Aorta (tissue), 5 donors: ENCODE measurements at regions not wholly inside any gene's neighbourhood (a gene's known extent, or its start where the extent isn't known, plus 50 kb on each side); places are given as distances from the start of the nearest gene placed in this dataset.

Source experiments
- ATAC-seq: fragments of 200-7000 bp; cut with Tn5 transposase; one replicate; pipeline ENCODE4 v1.9.1; 2022; ENCODE audit warnings: moderate library complexity; ENCODE audit not compliant: low FRiP score
- DNase-seq, 2 donors: peaks; one replicate each; pipeline ENCODE4 v3.0.0-alpha.2; 2020
- H3K27ac ChIP-seq, 2 donors: one replicate each; pipeline ENCODE4 v1.5.1; 2013; ENCODE audit warnings: low read length in 2 of 2, mild to moderate bottlenecking in 2 of 2, moderate library complexity in 2 of 2, control low read depth in 1 of 2, inconsistent platforms in 1 of 2, low read depth in 1 of 2
- H3K27me3 ChIP-seq, 2 donors: one replicate each; pipeline ENCODE4 v1.6.1; 2013; ENCODE audit warnings: control low read depth in 1 of 2, low read length in 1 of 2, mild to moderate bottlenecking in 1 of 2, moderate library complexity in 1 of 2; ENCODE audit not compliant: insufficient read depth in 2 of 2, control insufficient read depth in 1 of 2
- H3K36me3 ChIP-seq, 2 donors: one replicate each; pipeline ENCODE4 v1.6.1; 2013; ENCODE audit warnings: control low read depth in 1 of 2, low read length in 1 of 2, mild to moderate bottlenecking in 1 of 2; ENCODE audit not compliant: insufficient read depth in 2 of 2, control insufficient read depth in 1 of 2
- H3K4me1 ChIP-seq, 2 donors: one replicate each; pipeline ENCODE4 v1.6.1; 2013; ENCODE audit warnings: low read length in 2 of 2, control low read depth in 1 of 2, mild to moderate bottlenecking in 1 of 2, moderate library complexity in 1 of 2; ENCODE audit not compliant: insufficient read depth in 2 of 2, control insufficient read depth in 1 of 2
- H3K4me3 ChIP-seq, 2 donors: one replicate each; pipeline ENCODE4 v1.5.1; 2013; ENCODE audit warnings: low read length in 2 of 2, control low read depth in 1 of 2, mild to moderate bottlenecking in 1 of 2
- H3K9me3 ChIP-seq: one replicate; pipeline ENCODE4 v1.6.1; 2013; ENCODE audit warnings: mild to moderate bottlenecking, low read length; ENCODE audit not compliant: control insufficient read depth
- WGBS, 2 donors: extraction: QIAGEN DNeasy Blood & Tissue Kit; methylation state at CpG; one replicate each; pipeline ENCODE4 v1.1.7; 2013; 5-methylcytosine and 5-hydroxymethylcytosine counted together
- intact Hi-C, 2 donors: fragments of 100-400 bp; cut with DNase I; formaldehyde crosslinking; loops; one replicate each; pipeline versions ENCODE4 v1.14.2 to v1.15.0; 2022
- donor health status: healthy with polysubstance abuse.
- donor health status: Bipolar disorder and iron deficiency.
- donor health status: DM: no; HTN: no; CAD: no.
- donor health status: DM: no; HTN: no; CAD: no.
- donor health status: DM: yes; HTN: yes; CAD: no.

DNA sequence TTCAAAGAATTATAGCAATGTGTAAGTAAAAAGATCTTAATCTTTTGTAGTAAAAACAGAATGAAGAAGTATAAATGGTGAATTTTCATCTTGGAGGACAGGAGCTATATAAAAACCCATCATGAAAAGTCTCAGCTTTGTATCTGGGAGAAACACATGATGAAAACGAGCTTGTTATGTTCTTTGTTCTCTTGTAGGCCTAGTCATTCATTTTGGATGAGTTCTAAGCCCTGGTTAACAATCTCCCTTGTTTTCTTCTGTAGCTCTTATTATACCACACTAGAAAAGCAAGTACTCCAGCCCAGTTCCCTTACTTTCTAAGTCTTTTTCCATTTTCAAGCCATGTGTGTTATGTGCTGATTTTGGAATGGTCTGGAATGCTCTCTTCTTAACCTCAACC lies 463.5 kb upstream of the RGS6 start:
- intact Hi-C loops = no loop called here
- no peak for ATAC-seq
- Histone ChIP-seq H3K4me3 (no peak overlapping the region), H3K9me3 (peaks cover 2% of the 10 kb centered on the region), H3K27ac (no peak overlapping the region), H3K4me1 (peaks cover 0 to 4% of the 10 kb centered on the region in 2 donors), H3K36me3 (no peaks in the 10 kb centered on the region), H3K27me3 (no peaks in the 10 kb centered on the region)
- 36 to 71% methylated on average over 1 of the region's 1 CpG for WGBS, 2 donors
- DNase-seq = no peak

DNA sequence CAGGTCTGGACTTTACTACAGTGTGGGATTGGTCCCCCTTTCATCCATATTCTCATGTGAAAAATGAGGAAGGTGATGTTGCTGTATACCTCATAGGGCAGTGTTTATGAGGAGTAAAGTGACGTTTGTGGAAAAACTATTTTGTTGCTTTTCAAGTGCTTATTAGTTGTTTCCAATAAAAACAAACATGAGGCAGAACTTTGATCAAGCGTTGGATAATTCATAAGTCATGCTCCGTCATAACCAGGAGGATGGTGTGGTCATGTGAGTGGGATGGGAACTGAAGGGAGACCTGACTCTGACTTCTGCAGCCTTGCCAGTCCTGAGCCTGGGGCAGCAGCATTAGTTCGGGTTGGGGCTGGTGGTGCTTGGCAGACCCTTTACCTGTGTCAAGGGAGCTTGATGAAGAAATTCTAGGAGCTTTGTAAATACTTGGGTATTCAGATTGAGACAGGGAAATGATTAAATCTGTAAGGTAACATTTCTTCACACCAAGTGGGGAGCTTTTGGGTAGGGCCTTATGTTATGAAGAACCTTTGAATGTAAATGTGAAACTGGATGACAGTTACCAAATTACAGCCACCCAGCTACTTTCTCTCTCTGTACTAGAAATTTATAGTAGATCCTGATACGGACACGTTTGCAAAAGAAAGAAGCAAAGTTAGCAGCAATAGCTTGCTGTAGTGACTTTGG lies 462.4 kb upstream of the RGS6 start:
- ATAC-seq (no peak), DNase-seq (no peak)
- Histone ChIP-seq H3K27me3 (no peaks in the 10 kb centered on the region), H3K4me3 (no peak overlapping the region), H3K4me1 (peaks cover 0 to 5% of the 10 kb centered on the region in 2 donors), H3K27ac (no peak overlapping the region), H3K36me3 (no peaks in the 10 kb centered on the region), H3K9me3 (no peaks in the 10 kb centered on the region)
- intact Hi-C loops = no loop called here
- 86 to 87% methylated on average over 6 of the region's 6 CpGs for WGBS, 2 donors

GRCh38 chr14:71471634-71472355 lies 460.4 kb upstream of the RGS6 start:
- H3K9me3 ChIP-seq = no peaks in the 10 kb centered on the region
- DNase-seq = no peak
- no peaks in the 10 kb centered on the region for H3K27me3 ChIP-seq
- intact Hi-C loops = no loop called here
- no peak overlapping the region for H3K27ac ChIP-seq
- no peak for ATAC-seq
- WGBS, 2 donors = 93 to 95% methylated on average over 6 of the region's 6 CpGs
- H3K36me3 ChIP-seq = no peaks in the 10 kb centered on the region
- no peak overlapping the region for H3K4me3 ChIP-seq
- peaks cover 0 to 7% of the 10 kb centered on the region in 2 donors for H3K4me1 ChIP-seq

GRCh38 chr14:71472356-71473340 lies 459.6 kb upstream of the RGS6 start:
- DNase-seq = no peak
- intact Hi-C loops = no loop called here
- 95 to 97% methylated on average over 4 of the region's 4 CpGs for WGBS, 2 donors
- H3K27me3 ChIP-seq = no peaks in the 10 kb centered on the region
- no peak for ATAC-seq
- H3K9me3 ChIP-seq = no peaks in the 10 kb centered on the region
- H3K27ac ChIP-seq = no peak overlapping the region
- H3K4me3 ChIP-seq = no peak overlapping the region
- H3K36me3 ChIP-seq = no peaks in the 10 kb centered on the region
- peaks cover 0 to 4% of the 10 kb centered on the region in 2 donors for H3K4me1 ChIP-seq

GRCh38 chr14:71473843-71474242 lies 458.4 kb upstream of the RGS6 start:
- intact Hi-C loops = no loop called here
- no peaks in the 10 kb centered on the region for H3K36me3 ChIP-seq
- ATAC-seq = no peak
- H3K9me3 ChIP-seq = no peaks in the 10 kb centered on the region
- WGBS, 2 donors = 96% methylated on average over 2 of the region's 2 CpGs
- no peak for DNase-seq
- H3K4me3 ChIP-seq = no peak overlapping the region
- peaks cover 0 to 2% of the 10 kb centered on the region in 2 donors for H3K4me1 ChIP-seq
- no peaks in the 10 kb centered on the region for H3K27me3 ChIP-seq
- no peak overlapping the region for H3K27ac ChIP-seq

DNA sequence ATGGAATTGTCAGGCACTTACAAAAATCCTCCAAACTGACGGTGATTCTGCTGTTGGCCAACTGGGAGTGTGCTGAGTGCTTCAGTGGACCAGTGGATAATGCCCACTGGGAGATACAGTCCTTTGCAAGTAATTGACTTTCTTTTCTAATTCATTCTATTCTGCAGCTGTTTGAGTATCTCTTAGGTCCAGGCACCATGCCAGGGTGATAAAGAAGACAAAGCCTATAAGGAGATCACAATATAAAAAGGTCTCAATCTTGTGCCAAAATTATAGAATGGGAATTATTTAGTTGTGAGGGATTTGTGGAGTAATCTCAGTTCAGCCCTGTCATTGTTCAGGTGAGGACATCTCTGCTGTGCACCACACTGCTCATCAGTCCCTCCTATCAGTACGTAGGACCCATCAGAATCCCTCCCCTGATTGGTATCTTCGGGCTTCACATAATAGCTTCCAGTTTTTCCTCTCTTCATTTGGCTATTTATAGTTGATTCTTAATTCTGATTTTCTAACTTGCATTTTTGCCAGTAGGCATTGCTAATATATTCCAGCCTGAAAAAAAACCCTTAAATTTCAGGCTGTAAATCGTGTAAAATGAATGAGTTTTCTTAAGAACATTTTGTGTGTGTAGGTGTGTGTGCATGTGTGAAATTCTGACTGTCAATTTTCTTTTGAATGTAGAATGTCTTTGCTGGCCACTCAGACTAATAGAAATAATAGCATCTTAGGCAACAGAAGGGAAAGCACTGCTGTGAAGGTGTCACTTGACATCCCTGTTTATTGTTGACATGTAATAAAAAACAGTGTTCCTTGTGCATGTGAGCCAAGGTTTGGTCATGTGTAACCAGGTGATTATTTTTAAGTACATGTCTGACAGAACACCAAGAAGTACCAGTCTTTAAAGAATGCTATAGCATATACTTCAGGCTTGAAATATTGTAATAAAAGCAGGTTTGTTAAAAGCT lies 457.6 kb upstream of the RGS6 start:
- intact Hi-C loops = no loop called here
- Histone ChIP-seq H3K4me1 (peaks cover 0 to 2% of the 10 kb centered on the region in 2 donors), H3K27me3 (no peaks in the 10 kb centered on the region), H3K4me3 (no peak overlapping the region), H3K27ac (no peak overlapping the region), H3K36me3 (no peaks in the 10 kb centered on the region), H3K9me3 (no peaks in the 10 kb centered on the region)
- no peak for ATAC-seq
- 82 to 86% methylated on average over 4 of the region's 4 CpGs for WGBS, 2 donors
- no peak for DNase-seq

DNA sequence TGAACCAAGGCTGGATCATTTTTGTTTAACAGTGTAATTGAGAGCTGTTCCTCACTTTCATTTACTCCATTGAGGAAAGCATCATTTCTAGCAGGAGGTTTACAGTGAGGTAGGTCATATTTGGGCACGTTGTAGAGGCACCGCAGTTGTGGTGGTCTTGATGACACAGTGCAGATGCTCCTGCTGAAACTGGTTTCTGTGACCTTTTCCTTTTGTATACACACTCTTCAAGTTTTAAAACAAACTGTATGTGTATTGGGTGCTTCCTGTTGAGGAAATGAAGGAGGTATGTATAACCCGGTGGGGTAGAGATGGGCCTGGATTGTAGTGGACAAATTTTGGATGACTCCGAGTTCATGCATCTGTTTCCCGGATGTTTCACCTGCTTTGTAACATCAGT lies 456.3 kb upstream of the RGS6 start:
- Histone ChIP-seq H3K27me3 (no peaks in the 10 kb centered on the region), H3K36me3 (no peaks in the 10 kb centered on the region), H3K27ac (no peak overlapping the region), H3K9me3 (no peaks in the 10 kb centered on the region), H3K4me3 (no peak overlapping the region), H3K4me1 (peaks cover 0 to 2% of the 10 kb centered on the region in 2 donors)
- WGBS, 2 donors = 73 to 75% methylated on average over 5 of the region's 5 CpGs
- ATAC-seq (no peak), DNase-seq (no peak)
- intact Hi-C loops = no loop called here

DNA sequence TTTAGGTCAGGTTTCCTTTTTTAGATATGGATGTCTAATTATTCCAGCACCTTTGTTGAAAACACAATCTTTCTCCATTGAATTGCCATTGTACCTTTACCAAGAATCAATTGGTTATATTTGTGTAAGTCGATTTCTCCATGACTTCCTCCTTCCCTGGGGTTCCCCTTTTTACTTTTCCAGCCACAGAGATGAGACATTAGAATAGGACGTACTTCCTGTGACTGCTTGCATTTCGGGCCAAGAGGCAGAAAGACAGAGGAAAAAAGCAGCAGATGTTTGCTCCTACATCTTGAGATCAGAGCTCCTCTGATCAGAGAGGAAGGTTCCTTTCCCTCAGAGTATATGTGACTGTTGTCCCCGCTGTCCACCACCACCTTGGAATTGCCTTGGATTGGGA lies 453.7 kb upstream of the RGS6 start:
- no peak overlapping the region for H3K27ac ChIP-seq
- ATAC-seq (no peak), DNase-seq (no peak)
- H3K9me3 ChIP-seq = no peaks in the 10 kb centered on the region
- H3K36me3 ChIP-seq = no peaks in the 10 kb centered on the region
- 73 to 84% methylated on average over 4 of the region's 4 CpGs for WGBS, 2 donors
- no peaks in the 10 kb centered on the region for H3K27me3 ChIP-seq
- peaks cover 0 to 5% of the 10 kb centered on the region in 2 donors for H3K4me1 ChIP-seq
- intact Hi-C loops = no loop called here
- no peak overlapping the region for H3K4me3 ChIP-seq
